ENCODE measurements at regions not wholly inside any gene's neighbourhood (a gene's known extent, or its start where the extent isn't known, plus 50 kb on each side); places are given as distances from the start of the nearest gene placed in this dataset.

- TF ChIP-seq CTCF (IDR thresholded peaks at IDR 0.05; ENCODE audit: poor library complexity) (no peak), EZH2 (IDR thresholded peaks at IDR 0.05; ENCODE audit: borderline replicate concordance) (no peak)
Observed at GRCh38 chr10:109534193-109534592, 389.1 kb downstream of the XPNPEP1 start.
